ENCODE measurements at regions not wholly inside any gene's neighbourhood (a gene's known extent, or its start where the extent isn't known, plus 50 kb on each side); places are given as distances from the start of the nearest gene placed in this dataset.

GRCh38 chr20:10771435-10772140, 97.8 kb upstream of the JAG1 start:
- H3K18ac ChIP-seq (ENCODE audit: extremely low read depth, low read length): no peak overlapping the region
- H3K14ac ChIP-seq (ENCODE audit: insufficient read length): no peak overlapping the region
- H2AFZ ChIP-seq (ENCODE audit: low read length): no peak overlapping the region
- H3K9me3 ChIP-seq (ENCODE audit: insufficient read depth in 2 of 2, low read depth in 1 of 2, low read length in 1 of 2): no peaks in the 10 kb centered on the region
- CTCF ChIA-PET (ENCODE audit: partially characterized antibody): interaction anchor here (0.5 to 0.7 kb wide), 2 partner anchors 96 to 167 kb away, joined by 3 read pairs; no protein-coding TSS in a partner anchor
- no peak overlapping the region for H3K4ac ChIP-seq (replicated peaks; ENCODE audit: insufficient read length, low read depth, low read length)
- no peak overlapping the region for H3K27ac ChIP-seq (ENCODE audit: low read depth, low read length)
- no peak overlapping the region for H2BK15ac ChIP-seq (ENCODE audit: low read length)
- H3K4me1 ChIP-seq (replicated peaks in 1 of 4; ENCODE audit: control insufficient read depth in 3 of 4, insufficient read depth in 4 of 4, low read length in 3 of 4): peaks cover 0 to 6% (median 3%) of the 10 kb centered on the region in 4 experiments; a peak in 4 of 7 replicates
- POLR2A ChIA-PET (ENCODE audit: partially characterized antibody): no interaction called here
- H4K8ac ChIP-seq (ENCODE audit: extremely low read depth, insufficient read depth, low read length): no peak overlapping the region
- H4K91ac ChIP-seq (replicated peaks; ENCODE audit: insufficient read length, low read length): no peak overlapping the region
- H3K79me2 ChIP-seq (ENCODE audit: control insufficient read depth in 1 of 2, insufficient read depth in 2 of 2, low read length in 2 of 2): no peaks in the 10 kb centered on the region
- no peak overlapping the region for H3K56ac ChIP-seq (replicated peaks; ENCODE audit: insufficient read length, low read depth, low read length)
- no peaks in the 10 kb centered on the region for H4K20me1 ChIP-seq (replicated peaks in 1 of 2; ENCODE audit: control insufficient read depth in 1 of 2, insufficient read depth in 2 of 2, low read length in 2 of 2)
- no peak overlapping the region for H3K4me3 ChIP-seq (ENCODE audit: extremely low read depth in 1 of 4, insufficient read depth in 2 of 4, low read depth in 3 of 4, low read length in 4 of 4)
- no peak overlapping the region for H3K9ac ChIP-seq (replicated peaks in 1 of 4; ENCODE audit: extremely low read depth in 1 of 4, low read depth in 3 of 4, low read length in 3 of 4)
- no peaks in the 10 kb centered on the region for H3K36me3 ChIP-seq (ENCODE audit: control insufficient read depth in 2 of 4, insufficient read depth in 4 of 4, low read length in 3 of 4)
- no peaks in the 10 kb centered on the region; the same call in 1 of the 2 replicates for H3K23me2 ChIP-seq (ENCODE audit: low read depth, low read length)
- no peak overlapping the region for H4K5ac ChIP-seq (ENCODE audit: insufficient read length, low read depth, low read length)
- H2AK5ac ChIP-seq (ENCODE audit: low read depth, low read length): no peak overlapping the region
- no peak overlapping the region for H2BK5ac ChIP-seq (ENCODE audit: low read depth, low read length)
- FAIRE-seq: no peak
- no peak overlapping the region for H2BK120ac ChIP-seq (replicated peaks; ENCODE audit: low read depth, low read length)
- no peak for DNase-seq (ENCODE audit: low read depth in 1 of 2, low spot score in 2 of 2)
- H3K23ac ChIP-seq (ENCODE audit: insufficient read length): no peak overlapping the region
- no peaks in the 10 kb centered on the region for H3K27me3 ChIP-seq (replicated peaks in 1 of 4; ENCODE audit: control insufficient read depth in 3 of 4, extremely low read depth in 1 of 4, insufficient read depth in 3 of 4, low read length in 3 of 4)
- no peaks in the 10 kb centered on the region for H3K79me1 ChIP-seq (ENCODE audit: low read depth, low read length)
- WGBS, 2 experiments (ENCODE audit: extremely low coverage in 1 of 2, insufficient coverage in 1 of 2, insufficient read length in 1 of 2, insufficient replicate concordance in 2 of 2, low coverage in 1 of 2, low lambda C conversion rate in 2 of 2, missing lambda C conversion rate in 1 of 2): 67% methylated on average over 1 of the region's 1 CpG; no CpG with 5 or more reads in 1 of the 2 experiments
- no peak overlapping the region for H2BK12ac ChIP-seq (ENCODE audit: low read depth, low read length)
- no peak overlapping the region for H2BK20ac ChIP-seq (ENCODE audit: low read length)
- no peak overlapping the region for H3K4me2 ChIP-seq (ENCODE audit: insufficient read depth in 1 of 2, low read depth in 2 of 2, low read length in 2 of 2)
- no peak for TF ChIP-seq ZNF274 (IDR thresholded peaks at IDR 0.05; ENCODE audit: borderline replicate concordance, extremely low read depth, low read length)
- no peak for TF ChIP-seq SAP30 (IDR thresholded peaks at IDR 0.05; ENCODE audit: insufficient read depth, insufficient replicate concordance, low read length)
- no peak for TF ChIP-seq EZH2 (IDR thresholded peaks at IDR 0.05; ENCODE audit: low read depth, low read length, severe bottlenecking)
- no peak for TF ChIP-seq RXRA (IDR thresholded peaks at IDR 0.05; ENCODE audit: insufficient read depth, low read depth, low read length)
- no peak for TF ChIP-seq ATF3 (IDR thresholded peaks at IDR 0.05; ENCODE audit: insufficient read depth, low read depth, low read length)
- no peak for TF ChIP-seq GTF2F1 (IDR thresholded peaks at IDR 0.05; ENCODE audit: borderline replicate concordance, low read depth, low read length)
- no peak for TF ChIP-seq HDAC2 (IDR thresholded peaks at IDR 0.05; ENCODE audit: borderline replicate concordance in 1 of 2, low read depth in 2 of 2, low read length in 2 of 2)
- no peak for TF ChIP-seq RAD21 (IDR thresholded peaks at IDR 0.05 in 1 of 2, conservative IDR thresholded peaks at IDR 0.05 in 1 of 2; ENCODE audit: low read depth in 2 of 2, low read length in 2 of 2)
- no peak for TF ChIP-seq JUND (IDR thresholded peaks at IDR 0.05; ENCODE audit: low read length)
- TF ChIP-seq SIRT6 (IDR thresholded peaks at IDR 0.05; ENCODE audit: low read length): no peak
- TF ChIP-seq TCF12 (IDR thresholded peaks at IDR 0.05; ENCODE audit: low read depth, low read length): no peak
- TF ChIP-seq TEAD4 (IDR thresholded peaks at IDR 0.05; ENCODE audit: low read depth, low read length): no peak

All from H1 (cell line).